SK-N-SH (cell line): ENCODE measurements at regions not wholly inside any gene's neighbourhood (a gene's known extent, or its start where the extent isn't known, plus 50 kb on each side); places are given as distances from the start of the nearest gene placed in this dataset.

ENCODE experiments used
- CTCF ChIA-PET: fragments of 300-600, 350-600 bp; formaldehyde crosslinking; extraction: SDS; loops from one replicate; lab custom pipeline; 2021; lab: Yijun Ruan, JAX
- POLR2A ChIA-PET: fragments of 350-600 bp; sonication (Branson Sonifier 250); formaldehyde crosslinking; extraction: SDS; loops from one replicate; lab custom pipeline; 2020; ENCODE audit warnings: antibody characterized with exemption, inconsistent platforms; lab: Yijun Ruan, JAX
- DNase-seq: peaks from one replicate; pipeline ENCODE4 v3.0.0; 2012
- H2AFZ ChIP-seq: fragments of 200-600 bp; sonication (generic); 2 replicates; pipeline ENCODE4 v1.8.1; 2016; ENCODE audit warnings: antibody characterized with exemption, mild to moderate bottlenecking, low read depth
- H3F3A ChIP-seq: fragments of 200-600 bp; sonication (generic); replicated peaks from 2 replicates; pipeline ENCODE3; 2016; ENCODE audit warnings: antibody characterized with exemption, mild to moderate bottlenecking; ENCODE audit not compliant: insufficient read depth
- H3K27ac ChIP-seq, 2 experiments: fragments of 200-500 bp in 1 of 2; fragments of 200-600 bp in 1 of 2; sonication (Bioruptor generic) in 1 of 2; sonication (generic), shearing (Covaris generic) in 1 of 2; 2 replicates each; pipeline versions ENCODE4 v1.5.1 to v1.6.1; 2014 to 2016; ENCODE audit warnings: low read depth in 2 of 2, inconsistent platforms in 1 of 2, low read length in 1 of 2, mild to moderate bottlenecking in 1 of 2, mixed read lengths in 1 of 2
- H3K27me3 ChIP-seq: fragments of 200-600 bp; sonication (generic), shearing (Covaris generic); 2 replicates; pipeline ENCODE4 v1.6.1; 2016; ENCODE audit warnings: mixed run types; ENCODE audit not compliant: insufficient read depth
- H3K36me3 ChIP-seq, 2 experiments: fragments of 200-500 bp in 1 of 2; fragments of 200-600 bp in 1 of 2; sonication (Bioruptor generic) in 1 of 2; sonication (generic) in 1 of 2; replicated peaks in 1 of 2; 2 replicates each; pipeline versions ENCODE3 to v1.5.1; 2014 to 2016; ENCODE audit warnings: low read length in 1 of 2, mild to moderate bottlenecking in 1 of 2; ENCODE audit not compliant: insufficient read depth in 2 of 2, control insufficient read depth in 1 of 2
- H3K4me1 ChIP-seq, 2 experiments: fragments of 200-500 bp in 1 of 2; fragments of 200-600 bp in 1 of 2; sonication (Bioruptor generic) in 1 of 2; sonication (generic), shearing (Covaris generic) in 1 of 2; 2 replicates each; pipeline versions ENCODE4 v1.5.1 to v1.6.1; 2014 to 2016; ENCODE audit warnings: low read depth in 1 of 2, low read length in 1 of 2, mixed run types in 1 of 2; ENCODE audit not compliant: insufficient read depth in 2 of 2, control insufficient read depth in 1 of 2
- H3K4me2 ChIP-seq: fragments of 200-600 bp; sonication (generic), shearing (Covaris generic); 2 replicates; pipeline ENCODE4 v1.6.1; 2017; ENCODE audit warnings: mixed run types
- H3K4me3 ChIP-seq, 2 experiments: fragments of 200-500 bp in 1 of 2; fragments of 200-600 bp in 1 of 2; sonication (Bioruptor generic) in 1 of 2; sonication (generic), shearing (Covaris generic) in 1 of 2; 2 replicates each; pipeline versions ENCODE4 v1.5.1 to v1.8.1; 2014 to 2016; ENCODE audit warnings: low read depth in 2 of 2, inconsistent platforms in 1 of 2, low read length in 1 of 2, mild to moderate bottlenecking in 1 of 2, mixed read lengths in 1 of 2, moderate library complexity in 1 of 2
- H3K79me2 ChIP-seq: fragments of 200-600 bp; sonication (generic); 2 replicates; pipeline ENCODE4 v1.8.1; 2017; ENCODE audit warnings: mild to moderate bottlenecking; ENCODE audit not compliant: insufficient read depth
- H3K9ac ChIP-seq: fragments of 200-600 bp; sonication (generic); 2 replicates; pipeline ENCODE4 v1.6.1; 2017; ENCODE audit warnings: mixed run types
- H3K9me2 ChIP-seq: fragments of 200-600 bp; sonication (generic); 2 replicates; pipeline ENCODE4 v1.6.1; 2017; ENCODE audit warnings: mixed run types
- H3K9me3 ChIP-seq: fragments of 200-600 bp; sonication (generic); 2 replicates; pipeline ENCODE4 v1.6.1; 2017; ENCODE audit warnings: mixed run types, mild to moderate bottlenecking, moderate library complexity
- H4K20me1 ChIP-seq: fragments of 200-600 bp; sonication (generic); 2 replicates; pipeline ENCODE4 v1.6.1; 2017; ENCODE audit warnings: mild to moderate bottlenecking, mixed run types; ENCODE audit not compliant: insufficient read depth
- CTCF ChIP-seq: fragments of 200-600 bp; sonication (generic); IDR thresholded peaks from 2 replicates; pipeline ENCODE4 v1.6.1; 2017; ENCODE audit warnings: antibody characterized with exemption, mild to moderate bottlenecking, moderate library complexity
- ELF1 ChIP-seq: IDR thresholded peaks from 2 replicates; pipeline ENCODE4 v1.4.0; 2012
- EP300 ChIP-seq, 2 experiments: IDR thresholded peaks; 2 replicates each; pipeline versions ENCODE4 v1.4.0 to v1.6.1; 2012; ENCODE audit warnings: borderline replicate concordance in 1 of 2, low read depth in 1 of 2, low read length in 1 of 2
- FOSL2 ChIP-seq: IDR thresholded peaks from 2 replicates; pipeline ENCODE4 v1.4.0; 2012; ENCODE audit warnings: low read depth, mild to moderate bottlenecking, moderate library complexity, borderline replicate concordance
- FOXJ3 ChIP-seq: sonication (generic); formaldehyde crosslinking; IDR thresholded peaks from 2 replicates; pipeline ENCODE4 v1.5.1; 2020; ENCODE audit warnings: mild to moderate bottlenecking, missing genetic modification reagents
- GATA2 ChIP-seq: sonication (generic); formaldehyde crosslinking; IDR thresholded peaks from 2 replicates; pipeline ENCODE4 v1.5.0; 2020; ENCODE audit warnings: mild to moderate bottlenecking, missing genetic modification reagents
- MAX ChIP-seq: IDR thresholded peaks from 2 replicates; pipeline ENCODE4 v1.4.0; 2012; ENCODE audit warnings: low read depth
- MEF2A ChIP-seq: IDR thresholded peaks from 2 replicates; pipeline ENCODE4 v1.4.0; 2012; ENCODE audit warnings: low read depth, borderline replicate concordance
- MXI1 ChIP-seq: IDR thresholded peaks from 2 replicates; pipeline ENCODE4 v1.6.1; 2012; ENCODE audit warnings: mild to moderate bottlenecking, low read depth, low read length, improper control_type of control experiment
- NRF1 ChIP-seq: IDR thresholded peaks from 2 replicates; pipeline ENCODE4 v1.6.1; 2012; ENCODE audit warnings: low read depth, mild to moderate bottlenecking, low read length
- PBX3 ChIP-seq: IDR thresholded peaks from 2 replicates; pipeline ENCODE4; 2012
- RCOR1 ChIP-seq: fragments of 150-350 bp; IDR thresholded peaks from 2 replicates; pipeline ENCODE4 v1.6.1; 2017; ENCODE audit warnings: antibody characterized with exemption, low read length
- RFX5 ChIP-seq: IDR thresholded peaks from 2 replicates; pipeline ENCODE4 v1.6.1; 2012; ENCODE audit warnings: mild to moderate bottlenecking, improper control_type of control experiment, low read length
- TCF12 ChIP-seq: IDR thresholded peaks from 2 replicates; pipeline ENCODE4 v1.4.0; 2012
- TEAD4 ChIP-seq: IDR thresholded peaks from 2 replicates; pipeline ENCODE4 v1.4.0; 2012; ENCODE audit warnings: mild to moderate bottlenecking, borderline replicate concordance; ENCODE audit not compliant: insufficient read depth
- USF1 ChIP-seq: IDR thresholded peaks from 2 replicates; pipeline ENCODE4 v1.4.0; 2012; ENCODE audit warnings: low read depth, borderline replicate concordance
- USF2 ChIP-seq: fragments of 150-350 bp; IDR thresholded peaks from 2 replicates; pipeline ENCODE4 v1.6.1; 2017; ENCODE audit warnings: antibody characterized with exemption, low read length, low read depth, borderline replicate concordance
- WGBS: methylation state at CpG from one replicate; pipeline ENCODE4 v1.1.6; 2017; ENCODE audit warnings: low lambda C conversion rate; 5-methylcytosine and 5-hydroxymethylcytosine counted together

- Histone ChIP-seq H3K4me1 (no peaks in the 10 kb centered on the region; a peak in 1 of 4 replicates), H3K4me3 (no peak overlapping the region), H3K27ac (no peak overlapping the region), H4K20me1 (no peaks in the 10 kb centered on the region), H3K9me3 (no peaks in the 10 kb centered on the region), H2AFZ (no peak overlapping the region), H3K79me2 (no peaks in the 10 kb centered on the region), H3K27me3 (no peaks in the 10 kb centered on the region), H3K9me2 (no peaks in the 10 kb centered on the region), H3K4me2 (no peak overlapping the region), H3K36me3 (no peaks in the 10 kb centered on the region), H3K9ac (no peak overlapping the region), H3F3A (no peaks in the 10 kb centered on the region)
- TF ChIP-seq USF1 (no peak), NRF1 (no peak), RCOR1 (no peak), MEF2A (no peak), GATA2 (CRISPR knock-in tag) (no peak), FOXJ3 (CRISPR knock-in tag) (no peak), RFX5 (no peak), FOSL2 (no peak), TEAD4 (no peak), MAX (no peak), PBX3 (no peak), EP300 (IDR thresholded peaks at IDR 0.05; ENCODE audit: borderline replicate concordance in 1 of 2, low read depth in 1 of 2, low read length in 1 of 2) (no peak), TCF12 (no peak), CTCF (no peak), USF2 (no peak), MXI1 (no peak), ELF1 (no peak)
- CTCF ChIA-PET: no interaction called here
- WGBS: 14% methylated on average over 2 of the region's 2 CpGs
- POLR2A ChIA-PET: no interaction called here
- DNase-seq: no peak
Measured at GRCh38 chr14:83828406-83828805, 1701.5 kb upstream of the FLRT2 start.
